HepG2 (cell line): ENCODE measurements at regions not wholly inside any gene's neighbourhood (a gene's known extent, or its start where the extent isn't known, plus 50 kb on each side); places are given as distances from the start of the nearest gene placed in this dataset.

Experiments
- ATAC-seq: fragments of 200-7000 bp; cut with Tn5 transposase; 3 replicates; pipeline ENCODE4 v1.9.1; 2020; ENCODE audit warnings: mild to moderate bottlenecking, moderate library complexity
- BruUV-seq: library from RNA; stranded (reverse); fragments of 400-500 nt; replicated peaks from 2 replicates; lab custom pipeline; 2021; lab: Mats Ljungman, UMichigan
- CTCF ChIA-PET: fragments of 300-600 bp; formaldehyde crosslinking; extraction: SDS; loops from one replicate; lab custom pipeline; 2021; ENCODE audit warnings: low total read pairs, inconsistent platforms, low intra/inter-chr PET ratio; lab: Yijun Ruan, JAX
- POLR2A ChIA-PET: fragments of 350-600 bp; sonication (Branson Sonifier 250); formaldehyde crosslinking; loops from one replicate; lab custom pipeline; 2020; ENCODE audit warnings: antibody characterized with exemption, inconsistent platforms; lab: Yijun Ruan, JAX
- DNase-seq: peaks from one replicate; pipeline ENCODE4 v3.0.0-alpha.2; 2015; ENCODE audit warnings: low spot score
- FAIRE-seq: peaks from 3 replicates; lab custom pipeline; 2011; peaks lifted over from hg19 to GRCh38; lab: Jason Lieb, UNC
- H2AFZ ChIP-seq: one replicate; pipeline ENCODE4 v1.6.1; 2011; ENCODE audit warnings: low read length, inconsistent platforms
- H3K27ac ChIP-seq: fragments of 300-600 bp; 3 replicates; pipeline ENCODE4 v1.8.0; 2011; ENCODE audit warnings: mixed run types, mild to moderate bottlenecking, mixed read lengths, low read length, inconsistent platforms; ENCODE audit not compliant: insufficient read depth; ENCODE audit errors: extremely low read length
- H3K27me3 ChIP-seq, 2 experiments: fragments of 200-600 bp in 1 of 2; 2 replicates in 1 of 2; 3 replicates in 1 of 2; pipeline versions ENCODE4 v1.6.0 to v1.8.0; 2011; ENCODE audit warnings: low read length in 2 of 2, mild to moderate bottlenecking in 2 of 2, moderate library complexity in 2 of 2, inconsistent platforms in 1 of 2; ENCODE audit not compliant: insufficient read depth in 2 of 2, control insufficient read depth in 1 of 2
- H3K36me3 ChIP-seq, 2 experiments: fragments of 200-600 bp in 1 of 2; replicated peaks in 1 of 2; 2 replicates in 1 of 2; 3 replicates in 1 of 2; pipeline versions ENCODE4 v1.5.1 to v1.8.0; 2011; ENCODE audit warnings: low read length in 2 of 2, inconsistent platforms in 1 of 2; ENCODE audit not compliant: insufficient read depth in 2 of 2, control insufficient read depth in 1 of 2
- H3K4me1 ChIP-seq: 2 replicates; pipeline ENCODE4 v1.5.1; 2012; ENCODE audit warnings: low read length, inconsistent platforms; ENCODE audit not compliant: insufficient read depth
- H3K4me2 ChIP-seq: 2 replicates; pipeline ENCODE4 v1.6.0; 2011; ENCODE audit warnings: low read depth, low read length, inconsistent platforms
- H3K4me3 ChIP-seq, 3 experiments: fragments of 200-600 bp in 1 of 3; sonication (generic), shearing (Covaris generic) in 1 of 3; replicated peaks in 1 of 3; 2 replicates each; pipeline ENCODE4 v1.5.1; 2011 to 2016; ENCODE audit warnings: low read length in 3 of 3, inconsistent platforms in 2 of 3, low read depth in 2 of 3, mild to moderate bottlenecking in 2 of 3, control low read depth in 1 of 3, mixed read lengths in 1 of 3; ENCODE audit not compliant: insufficient read depth in 1 of 3
- H3K79me2 ChIP-seq: one replicate; pipeline ENCODE4 v1.6.1; 2011; ENCODE audit warnings: low read length, inconsistent platforms; ENCODE audit not compliant: insufficient read depth
- H3K9ac ChIP-seq: 2 replicates; pipeline ENCODE4 v1.6.0; 2011; ENCODE audit warnings: mild to moderate bottlenecking, low read depth, low read length, inconsistent platforms; ENCODE audit not compliant: insufficient read depth
- H3K9me3 ChIP-seq: 2 replicates; pipeline ENCODE4 v1.5.1; 2012; ENCODE audit warnings: mild to moderate bottlenecking, low read length
- H4K20me1 ChIP-seq: 2 replicates; pipeline ENCODE4 v1.6.0; 2011; ENCODE audit warnings: inconsistent platforms, mild to moderate bottlenecking, low read length, moderate library complexity; ENCODE audit not compliant: insufficient read depth
- ARID3A ChIP-seq: IDR thresholded peaks from 2 replicates; pipeline ENCODE4 v1.6.1; 2012; ENCODE audit warnings: low read depth, low read length, improper control_type of control experiment
- GLI4 ChIP-seq: sonication (generic); formaldehyde crosslinking; IDR thresholded peaks from 2 replicates; pipeline ENCODE4 v1.5.1; 2020; ENCODE audit warnings: missing genetic modification reagents, mild to moderate bottlenecking, moderate library complexity, borderline replicate concordance
- HDAC2 ChIP-seq: sonication (generic); formaldehyde crosslinking; IDR thresholded peaks from 2 replicates; pipeline ENCODE4 v1.4.0; 2020; ENCODE audit warnings: missing genetic modification reagents
- MTF2 ChIP-seq: sonication (generic); formaldehyde crosslinking; IDR thresholded peaks from 2 replicates; pipeline ENCODE4 v1.5.0; 2020; ENCODE audit warnings: missing genetic modification reagents, borderline replicate concordance
- MXD1 ChIP-seq: sonication (generic); formaldehyde crosslinking; IDR thresholded peaks from 2 replicates; pipeline ENCODE4 v1.4.0; 2020; ENCODE audit warnings: mild to moderate bottlenecking, missing genetic modification reagents
- PAX8 ChIP-seq: sonication (generic); formaldehyde crosslinking; IDR thresholded peaks from 2 replicates; pipeline ENCODE4 v1.8.0; 2022; ENCODE audit warnings: mild to moderate bottlenecking, missing genetic modification reagents, borderline replicate concordance
- PRDM15 ChIP-seq: sonication (generic); formaldehyde crosslinking; IDR thresholded peaks from 2 replicates; pipeline ENCODE4 v1.4.0; 2020; ENCODE audit warnings: missing genetic modification reagents
- TP53 ChIP-seq: sonication (generic); formaldehyde crosslinking; conservative IDR thresholded peaks from 2 replicates; pipeline ENCODE4 v1.4.0; 2020; ENCODE audit warnings: missing genetic modification reagents
- WIZ ChIP-seq: sonication (generic); formaldehyde crosslinking; IDR thresholded peaks from 2 replicates; pipeline ENCODE4 v1.5.1; 2020; ENCODE audit warnings: mild to moderate bottlenecking, missing genetic modification reagents
- ZNF292 ChIP-seq: sonication (generic); formaldehyde crosslinking; IDR thresholded peaks from 2 replicates; pipeline ENCODE4 v1.8.1; 2022; ENCODE audit warnings: mild to moderate bottlenecking, low read depth, missing genetic modification reagents, borderline replicate concordance
- ZNF44 ChIP-seq: sonication (generic); formaldehyde crosslinking; IDR thresholded peaks from 2 replicates; pipeline ENCODE4 v1.5.1; 2020; ENCODE audit warnings: mild to moderate bottlenecking, missing genetic modification reagents
- ZNF574 ChIP-seq: sonication (generic); formaldehyde crosslinking; IDR thresholded peaks from 2 replicates; pipeline ENCODE4 v1.4.0; 2020; ENCODE audit warnings: missing genetic modification reagents
- ZNF639 ChIP-seq: conservative IDR thresholded peaks from 2 replicates; pipeline ENCODE4 v1.6.1; 2018; ENCODE audit warnings: missing genetic modification reagents
- ZNF75D ChIP-seq: sonication (generic); formaldehyde crosslinking; IDR thresholded peaks from 2 replicates; pipeline ENCODE4 v1.8.1; 2023; ENCODE audit warnings: missing genetic modification reagents, mild to moderate bottlenecking, borderline replicate concordance
- WGBS: methylation state at CpG from one replicate; pipeline ENCODE4 v1.1.6; 2017; ENCODE audit warnings: low lambda C conversion rate; 5-methylcytosine and 5-hydroxymethylcytosine counted together
- in situ Hi-C: cut with HindIII; loops from 2 replicates; pipeline ENCODE4 v1.10.0; 2017; ENCODE audit warnings: low pct_unique_long_range_greater_than_20kb; ENCODE audit not compliant: extremely low pct_ligation_motif_present
- intact Hi-C: fragments of 100-400 bp; cut with micrococcal nuclease; formaldehyde crosslinking; loops from one replicate; pipeline ENCODE4 v1.10.0; 2022; ENCODE audit not compliant: unreplicated experiment

GRCh38 chr14:82029038-82029437 is 495.4 kb upstream of the SEL1L start (continued):
- no peak for TF ChIP-seq PRDM15 (CRISPR knock-in tag)
- no peak for TF ChIP-seq WIZ
- TF ChIP-seq ZNF44 (CRISPR knock-in tag) = no peak
- no peak for TF ChIP-seq ZNF292 (CRISPR knock-in tag)
- no peak for TF ChIP-seq HDAC2 (CRISPR knock-in tag)

GRCh38 chr14:82035397-82035796 is 501.7 kb upstream of the SEL1L start:
- H3K79me2 ChIP-seq = no peaks in the 10 kb centered on the region
- H3K9me3 ChIP-seq = peaks cover 48% of the 10 kb centered on the region
- DNase-seq (no peak), FAIRE-seq (no peak), ATAC-seq (no peak)
- no peaks in the 10 kb centered on the region for H3K4me1 ChIP-seq
- BruUV-seq = no TSS peak
- H3K27ac ChIP-seq = no peak overlapping the region
- no CpG with 5 or more reads among the region's 3 CpGs for WGBS
- CTCF ChIA-PET = no interaction called here
- TF ChIP-seq MXD1 (CRISPR knock-in tag) (no peak), GLI4 (CRISPR knock-in tag) (no peak), TP53 (no peak), ARID3A (no peak), ZNF75D (CRISPR knock-in tag) (no peak), ZNF639 (CRISPR knock-in tag) (no peak), PAX8 (CRISPR knock-in tag) (no peak), MTF2 (no peak), ZNF574 (CRISPR knock-in tag) (no peak)
- H3K36me3 ChIP-seq = no peaks in the 10 kb centered on the region
- H3K9ac ChIP-seq = no peak overlapping the region
- H3K27me3 ChIP-seq = no peaks in the 10 kb centered on the region
- no peak overlapping the region for H3K4me3 ChIP-seq
- POLR2A ChIA-PET = no interaction called here
- no peak overlapping the region for H3K4me2 ChIP-seq
- in situ Hi-C loops (no loop called here), intact Hi-C loops (no loop called here)
- no peak overlapping the region for H2AFZ ChIP-seq
- H4K20me1 ChIP-seq = no peaks in the 10 kb centered on the region
